ENCODE measurements at regions not wholly inside any gene's neighbourhood (a gene's known extent, or its start where the extent isn't known, plus 50 kb on each side); places are given as distances from the start of the nearest gene placed in this dataset.

- H3K4me3 ChIP-seq (ENCODE audit: low read depth, low read length) = no peak overlapping the region
- no peak for TF ChIP-seq CTCF (IDR thresholded peaks at IDR 0.05; ENCODE audit: low read depth, low read length, missing control alignments)
- no peak for DNase-seq (ENCODE audit: low read depth)
These were observed 112.0 kb upstream of the MTNR1B start for GRCh38 chr11:92857407-92857806.

GRCh38 chr11:92859156-92859690, 110.2 kb upstream of the MTNR1B start:
- no peak overlapping the region for H3K4me3 ChIP-seq (ENCODE audit: low read depth, low read length)
- no peak for TF ChIP-seq CTCF (IDR thresholded peaks at IDR 0.05; ENCODE audit: low read depth, low read length, missing control alignments)
- DNase-seq (ENCODE audit: low read depth) = no peak

- no peak for DNase-seq (ENCODE audit: low read depth)
- H3K4me3 ChIP-seq (ENCODE audit: low read depth, low read length) = no peak overlapping the region
- TF ChIP-seq CTCF (IDR thresholded peaks at IDR 0.05; ENCODE audit: low read depth, low read length, missing control alignments) = no peak
These were observed 107.8 kb upstream of the MTNR1B start for GRCh38 chr11:92861634-92862033.

GRCh38 chr11:92865352-92865751, 104.1 kb upstream of the MTNR1B start:
- no peak for DNase-seq (ENCODE audit: low read depth)
- no peak overlapping the region for H3K4me3 ChIP-seq (ENCODE audit: low read depth, low read length)
- TF ChIP-seq CTCF (IDR thresholded peaks at IDR 0.05; ENCODE audit: low read depth, low read length, missing control alignments) = no peak

GRCh38 chr11:92866679-92867282, 102.7 kb upstream of the MTNR1B start:
- TF ChIP-seq CTCF (IDR thresholded peaks at IDR 0.05; ENCODE audit: low read depth, low read length, missing control alignments) = no peak
- no peak for DNase-seq (ENCODE audit: low read depth)

GRCh38 chr11:92867913-92868619, 101.4 kb upstream of the MTNR1B start:
- H3K4me3 ChIP-seq (ENCODE audit: low read depth, low read length) = no peak overlapping the region
- TF ChIP-seq CTCF (IDR thresholded peaks at IDR 0.05; ENCODE audit: low read depth, low read length, missing control alignments) = no peak
- no peak for DNase-seq (ENCODE audit: low read depth)

More at GRCh38 chr11:92866679-92867282, 102.7 kb upstream of the MTNR1B start:
- no peak overlapping the region for H3K4me3 ChIP-seq (ENCODE audit: low read depth, low read length)

Measured in GM12864 (cell line).